IMR-90 (cell line): ENCODE measurements at regions not wholly inside any gene's neighbourhood (a gene's known extent, or its start where the extent isn't known, plus 50 kb on each side); places are given as distances from the start of the nearest gene placed in this dataset.

Experiments
- ATAC-seq: fragments of 200-7000 bp; cut with Tn5 transposase; 2 replicates; pipeline ENCODE4 v1.9.1; 2020; ENCODE audit warnings: low read depth, mild to moderate bottlenecking, moderate library complexity
- BruUV-seq: library from RNA; stranded (reverse); fragments of 400-500 nt; replicated peaks from 2 replicates; lab custom pipeline; 2021; lab: Mats Ljungman, UMichigan
- CTCF ChIA-PET: fragments of 300-600 bp; formaldehyde crosslinking; extraction: SDS; loops from one replicate; lab custom pipeline; 2021; ENCODE audit warnings: antibody characterized with exemption; lab: Yijun Ruan, JAX
- POLR2A ChIA-PET: fragments of 300-600 bp; sonication (Branson Sonifier 250); formaldehyde crosslinking; loops from one replicate; lab custom pipeline; 2022; ENCODE audit warnings: antibody characterized with exemption; ENCODE audit not compliant: unreplicated experiment; lab: Charles Lee
- DNase-seq: peaks from one replicate; pipeline ENCODE4 v3.0.0; 2013
- H2AFZ ChIP-seq: replicated peaks from 2 replicates; pipeline ENCODE3; 2013; ENCODE audit warnings: low read length, mild to moderate bottlenecking; ENCODE audit not compliant: poor library complexity
- H2AK5ac ChIP-seq: 2 replicates; pipeline ENCODE4 v1.6.1; 2013; ENCODE audit warnings: low read depth, low read length, inconsistent platforms
- H2AK9ac ChIP-seq: replicated peaks from 2 replicates; pipeline ENCODE3; 2013; ENCODE audit warnings: mild to moderate bottlenecking, low read depth, low read length, moderate library complexity; ENCODE audit not compliant: poor library complexity
- H2BK120ac ChIP-seq: 2 replicates; pipeline ENCODE4 v1.6.1; 2013; ENCODE audit warnings: low read depth, low read length, inconsistent platforms
- H2BK15ac ChIP-seq: 3 replicates; pipeline ENCODE4 v1.6.1; 2013; ENCODE audit warnings: low read depth, low read length, inconsistent platforms
- H2BK20ac ChIP-seq: 2 replicates; pipeline ENCODE4 v1.6.1; 2013; ENCODE audit warnings: low read depth, mild to moderate bottlenecking, inconsistent platforms, low read length, moderate library complexity
- H2BK5ac ChIP-seq: 2 replicates; pipeline ENCODE4 v1.6.1; 2013; ENCODE audit warnings: mild to moderate bottlenecking, low read depth, low read length, inconsistent platforms; ENCODE audit not compliant: poor library complexity, severe bottlenecking
- H3K14ac ChIP-seq: replicated peaks from 2 replicates; pipeline ENCODE4 v1.6.1; 2013; ENCODE audit warnings: low read depth, low read length, inconsistent platforms
- H3K18ac ChIP-seq: 2 replicates; pipeline ENCODE4 v1.6.1; 2013; ENCODE audit warnings: low read depth, low read length, control low read depth
- H3K23ac ChIP-seq: 2 replicates; pipeline ENCODE4 v1.6.1; 2013; ENCODE audit warnings: low read depth, low read length, inconsistent platforms
- H3K27ac ChIP-seq: 2 replicates; pipeline ENCODE4 v1.5.1; 2013; ENCODE audit warnings: mild to moderate bottlenecking, control low read depth, low read length; ENCODE audit not compliant: insufficient read depth
- H3K27me3 ChIP-seq: 2 replicates; pipeline ENCODE4 v1.6.1; 2013; ENCODE audit warnings: low read length; ENCODE audit not compliant: control insufficient read depth, insufficient read depth
- H3K36me3 ChIP-seq: 2 replicates; pipeline ENCODE4 v1.6.1; 2013; ENCODE audit warnings: low read length, mixed read lengths; ENCODE audit not compliant: control insufficient read depth, insufficient read depth
- H3K4ac ChIP-seq: 2 replicates; pipeline ENCODE4 v1.6.1; 2013; ENCODE audit warnings: low read depth, low read length, inconsistent platforms
- H3K4me1 ChIP-seq: 2 replicates; pipeline ENCODE4 v1.6.1; 2013; ENCODE audit warnings: low read length, mixed read lengths; ENCODE audit not compliant: control insufficient read depth, insufficient read depth
- H3K4me2 ChIP-seq: 2 replicates; pipeline ENCODE4 v1.6.1; 2013; ENCODE audit warnings: low read depth, mild to moderate bottlenecking, control low read depth, low read length, moderate library complexity
- H3K4me3 ChIP-seq: 2 replicates; pipeline ENCODE4 v1.5.1; 2013; ENCODE audit warnings: low read depth, mild to moderate bottlenecking, control low read depth, low read length, moderate library complexity; ENCODE audit not compliant: insufficient read depth
- H3K56ac ChIP-seq: 2 replicates; pipeline ENCODE4 v1.6.1; 2013; ENCODE audit warnings: low read length, inconsistent platforms; ENCODE audit not compliant: insufficient read depth; ENCODE audit errors: extremely low read depth
- H3K79me1 ChIP-seq, 2 experiments: 2 replicates each; pipeline ENCODE4 v1.6.1; 2013; ENCODE audit warnings: low read length in 2 of 2, inconsistent platforms in 1 of 2, low read depth in 1 of 2
- H3K9ac ChIP-seq: 2 replicates; pipeline ENCODE4 v1.6.1; 2013; ENCODE audit warnings: low read depth, low read length, control low read depth
- H3K9me1 ChIP-seq: 2 replicates; pipeline ENCODE4 v1.6.1; 2013; ENCODE audit warnings: low read length, inconsistent platforms; ENCODE audit not compliant: insufficient read depth
- H3K9me3 ChIP-seq: 2 replicates; pipeline ENCODE4 v1.6.1; 2013; ENCODE audit warnings: low read length; ENCODE audit not compliant: control insufficient read depth, insufficient read depth
- H4K20me1 ChIP-seq: 2 replicates; pipeline ENCODE4 v1.6.1; 2013; ENCODE audit warnings: low read length, inconsistent platforms; ENCODE audit not compliant: insufficient read depth
- H4K5ac ChIP-seq: 2 replicates; pipeline ENCODE4 v1.6.1; 2013; ENCODE audit warnings: mild to moderate bottlenecking, low read depth, low read length, control low read depth
- H4K8ac ChIP-seq, 2 experiments: 2 replicates each; pipeline ENCODE4 v1.6.1; 2013; ENCODE audit warnings: low read depth in 2 of 2, low read length in 2 of 2, control low read depth in 1 of 2, inconsistent platforms in 1 of 2
- H4K91ac ChIP-seq: 2 replicates; pipeline ENCODE4 v1.6.1; 2013; ENCODE audit warnings: low read depth, low read length, inconsistent platforms; ENCODE audit not compliant: insufficient read depth
- BHLHE40 ChIP-seq: fragments of 150-350 bp; IDR thresholded peaks from 2 replicates; pipeline ENCODE4 v1.6.1; 2016; ENCODE audit warnings: mild to moderate bottlenecking, low read depth, low read length
- CEBPB ChIP-seq: IDR thresholded peaks from 2 replicates; pipeline ENCODE4 v1.6.1; 2012; ENCODE audit warnings: low read depth, low read length, improper control_type of control experiment
- CHD1 ChIP-seq: IDR thresholded peaks from 2 replicates; pipeline ENCODE4 v1.6.1; 2012; ENCODE audit warnings: low read depth, low read length, improper control_type of control experiment
- ELK1 ChIP-seq: fragments of 150-350 bp; IDR thresholded peaks from 2 replicates; pipeline ENCODE4 v1.6.1; 2016; ENCODE audit warnings: low read depth, mild to moderate bottlenecking, low read length, moderate library complexity, borderline replicate concordance
- FOS ChIP-seq: fragments of 150-350 bp; IDR thresholded peaks from 2 replicates; pipeline ENCODE4 v1.6.1; 2016; ENCODE audit warnings: low read depth, low read length
- MAFK ChIP-seq: IDR thresholded peaks from 2 replicates; pipeline ENCODE4 v1.6.1; 2012; ENCODE audit warnings: low read depth, low read length, improper control_type of control experiment
- MAZ ChIP-seq: IDR thresholded peaks from 2 replicates; pipeline ENCODE4 v1.6.1; 2012; ENCODE audit warnings: low read depth, mild to moderate bottlenecking, low read length, improper control_type of control experiment, moderate library complexity, borderline replicate concordance
- POLR2A ChIP-seq: IDR thresholded peaks from 2 replicates; pipeline ENCODE4 v1.6.1; 2012; ENCODE audit warnings: mild to moderate bottlenecking, low read depth, low read length
- RAD21 ChIP-seq: IDR thresholded peaks from 2 replicates; pipeline ENCODE4 v1.6.1; 2012; ENCODE audit warnings: low read length, improper control_type of control experiment
- RCOR1 ChIP-seq: IDR thresholded peaks from 2 replicates; pipeline ENCODE4 v1.6.1; 2012; ENCODE audit warnings: mild to moderate bottlenecking, low read length, improper control_type of control experiment; ENCODE audit not compliant: insufficient replicate concordance
- SMC3 ChIP-seq: fragments of 150-350 bp; IDR thresholded peaks from 2 replicates; pipeline ENCODE4 v1.6.1; 2016; ENCODE audit warnings: low read depth, mild to moderate bottlenecking, antibody characterized with exemption, low read length, moderate library complexity
- USF2 ChIP-seq: fragments of 150-350 bp; IDR thresholded peaks from 2 replicates; pipeline ENCODE4 v1.6.1; 2017; ENCODE audit warnings: mild to moderate bottlenecking, antibody characterized with exemption, low read length, low read depth
- WGBS, 2 experiments: methylation state at CpG; one replicate each; pipeline versions ENCODE4 v1.1.5 to v1.1.7; 2013; ENCODE audit warnings: missing lambda C conversion rate in 2 of 2; ENCODE audit not compliant: insufficient read length in 1 of 2; ENCODE audit errors: extremely low coverage in 2 of 2; 5-methylcytosine and 5-hydroxymethylcytosine counted together
- dilution Hi-C: fragments of 300-500 bp; cut with HindIII; formaldehyde crosslinking; loops from one replicate; pipeline ENCODE4 v1.14.3; 2018; ENCODE audit warnings: low sequenced_read_pairs; ENCODE audit not compliant: unreplicated experiment
- in situ Hi-C: fragments of 300-500 bp; cut with MboI; formaldehyde crosslinking; loops from 3 replicates; pipeline ENCODE4 v1.14.3; 2019; ENCODE audit warnings: low sequenced_read_pairs, inconsistent platforms, mixed read lengths
- intact Hi-C: fragments of 100-400 bp; cut with micrococcal nuclease; formaldehyde crosslinking; loops from 2 replicates; pipeline ENCODE4 v1.10.0; 2022

DNA sequence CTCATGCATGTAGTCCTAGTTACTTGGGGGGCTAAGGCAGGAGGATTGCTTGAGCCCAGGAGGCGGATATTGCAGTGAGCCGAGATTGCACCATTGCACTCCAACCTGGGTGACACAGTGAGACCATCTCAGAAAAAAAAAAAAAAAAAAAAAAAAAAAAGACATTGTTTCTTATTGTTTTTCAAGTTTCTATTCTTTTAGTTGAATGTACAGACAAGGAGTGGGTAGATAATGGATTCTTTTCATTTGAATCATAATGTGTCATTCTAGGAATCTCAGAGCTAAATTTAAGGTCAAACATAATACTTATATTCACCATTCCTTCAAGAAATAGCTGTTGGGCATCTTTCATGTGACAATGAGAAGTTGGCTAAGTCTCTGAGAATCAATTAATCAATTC lies 157.0 kb upstream of the C21orf91 start:
- H4K20me1 ChIP-seq = no peaks in the 10 kb centered on the region
- no peak for TF ChIP-seq RCOR1
- TF ChIP-seq CHD1 = no peak
- no peak for TF ChIP-seq BHLHE40
- no peak for TF ChIP-seq RAD21
- no peak for TF ChIP-seq CEBPB
- no peak for TF ChIP-seq ELK1
- TF ChIP-seq SMC3 = no peak
- no peak for TF ChIP-seq USF2
- no peak for TF ChIP-seq POLR2A
- TF ChIP-seq FOS = no peak
- no peak for TF ChIP-seq MAZ
- no peak for TF ChIP-seq MAFK
- no peak overlapping the region for H2AK9ac ChIP-seq
- no peak overlapping the region for H3K4me3 ChIP-seq
- BruUV-seq = no TSS peak
- H2BK15ac ChIP-seq = no peak overlapping the region
- ATAC-seq = no peak
- no peak overlapping the region for H3K9ac ChIP-seq
- peaks cover 2% of the 10 kb centered on the region; the same call in 1 of the 2 replicates for H3K9me3 ChIP-seq
- H2BK5ac ChIP-seq = no peak overlapping the region
- no peaks in the 10 kb centered on the region for H3K9me1 ChIP-seq
- H4K8ac ChIP-seq = no peak overlapping the region
- POLR2A ChIA-PET = no interaction called here
- H2AFZ ChIP-seq = no peak overlapping the region
- H2BK20ac ChIP-seq = no peak overlapping the region
- CTCF ChIA-PET = interaction anchor here (0.5 kb wide), 1 partner anchor 318 kb away, joined by 6 read pairs; no protein-coding TSS in a partner anchor
- no peak overlapping the region for H3K4ac ChIP-seq
- no peaks in the 10 kb centered on the region for H3K4me1 ChIP-seq
- H3K56ac ChIP-seq = no peak overlapping the region
- H4K91ac ChIP-seq = no peak overlapping the region
- no peak overlapping the region for H3K18ac ChIP-seq
- H3K79me1 ChIP-seq = no peaks in the 10 kb centered on the region
- no peaks in the 10 kb centered on the region for H3K36me3 ChIP-seq
- intact Hi-C loops (no loop called here), in situ Hi-C loops (no loop called here), dilution Hi-C loops (no loop called here)
- no peak for DNase-seq
- no peak overlapping the region for H2AK5ac ChIP-seq
- no peaks in the 10 kb centered on the region for H3K27me3 ChIP-seq
- H4K5ac ChIP-seq = no peak overlapping the region
- WGBS, 2 experiments = no CpG with 5 or more reads among the region's 2 CpGs
- H3K14ac ChIP-seq = no peak overlapping the region
- H2BK120ac ChIP-seq = no peak overlapping the region
- H3K4me2 ChIP-seq = no peak overlapping the region
- H3K23ac ChIP-seq = no peak overlapping the region
- H3K27ac ChIP-seq = no peak overlapping the region
